ENCODE measurements at regions not wholly inside any gene's neighbourhood (a gene's known extent, or its start where the extent isn't known, plus 50 kb on each side); places are given as distances from the start of the nearest gene placed in this dataset.

DNA sequence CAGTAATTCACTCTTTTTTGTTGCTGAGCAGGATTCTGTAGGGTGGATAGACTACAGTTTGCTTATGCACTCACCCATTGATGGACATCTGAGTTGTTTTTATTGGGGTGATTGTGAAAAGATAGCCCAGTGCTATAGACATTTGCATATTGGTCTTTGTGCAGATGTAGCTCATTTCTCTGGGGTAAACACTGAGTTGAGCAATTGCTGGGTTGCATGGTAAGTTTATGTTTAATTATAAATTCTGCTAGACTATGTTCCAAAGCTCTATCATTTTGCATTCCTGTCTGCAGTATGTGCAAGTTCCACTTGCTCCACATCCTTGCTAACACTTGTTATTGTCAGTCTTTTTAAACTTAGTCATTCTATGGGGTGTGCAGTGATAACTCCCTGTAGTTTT lies 65.4 kb upstream of the RFLNA start:
- TF ChIP-seq JUN (IDR thresholded peaks at IDR 0.05; ENCODE audit: low read depth, low read length) (no peak), SIX5 (IDR thresholded peaks at IDR 0.05; ENCODE audit: low read depth, low read length) (no peak), MAFK (IDR thresholded peaks at IDR 0.05; ENCODE audit: low read depth, low read length) (no peak)
- TF ChIP-seq, protein P1, sequence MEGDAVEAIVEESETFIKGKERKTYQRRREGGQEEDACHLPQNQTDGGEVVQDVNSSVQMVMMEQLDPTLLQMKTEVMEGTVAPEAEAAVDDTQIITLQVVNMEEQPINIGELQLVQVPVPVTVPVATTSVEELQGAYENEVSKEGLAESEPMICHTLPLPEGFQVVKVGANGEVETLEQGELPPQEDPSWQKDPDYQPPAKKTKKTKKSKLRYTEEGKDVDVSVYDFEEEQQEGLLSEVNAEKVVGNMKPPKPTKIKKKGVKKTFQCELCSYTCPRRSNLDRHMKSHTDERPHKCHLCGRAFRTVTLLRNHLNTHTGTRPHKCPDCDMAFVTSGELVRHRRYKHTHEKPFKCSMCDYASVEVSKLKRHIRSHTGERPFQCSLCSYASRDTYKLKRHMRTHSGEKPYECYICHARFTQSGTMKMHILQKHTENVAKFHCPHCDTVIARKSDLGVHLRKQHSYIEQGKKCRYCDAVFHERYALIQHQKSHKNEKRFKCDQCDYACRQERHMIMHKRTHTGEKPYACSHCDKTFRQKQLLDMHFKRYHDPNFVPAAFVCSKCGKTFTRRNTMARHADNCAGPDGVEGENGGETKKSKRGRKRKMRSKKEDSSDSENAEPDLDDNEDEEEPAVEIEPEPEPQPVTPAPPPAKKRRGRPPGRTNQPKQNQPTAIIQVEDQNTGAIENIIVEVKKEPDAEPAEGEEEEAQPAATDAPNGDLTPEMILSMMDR (IDR thresholded peaks at IDR 0.05; ENCODE audit: control extremely low read depth in 1 of 3, insufficient read depth in 1 of 3, low read depth in 1 of 3, low read length in 3 of 3), result no peak
